ENCODE measurements at regions not wholly inside any gene's neighbourhood (a gene's known extent, or its start where the extent isn't known, plus 50 kb on each side); places are given as distances from the start of the nearest gene placed in this dataset.
A peak's percentile ranks its signal among the peaks of the same experiment; 100 is the strongest.

DNA sequence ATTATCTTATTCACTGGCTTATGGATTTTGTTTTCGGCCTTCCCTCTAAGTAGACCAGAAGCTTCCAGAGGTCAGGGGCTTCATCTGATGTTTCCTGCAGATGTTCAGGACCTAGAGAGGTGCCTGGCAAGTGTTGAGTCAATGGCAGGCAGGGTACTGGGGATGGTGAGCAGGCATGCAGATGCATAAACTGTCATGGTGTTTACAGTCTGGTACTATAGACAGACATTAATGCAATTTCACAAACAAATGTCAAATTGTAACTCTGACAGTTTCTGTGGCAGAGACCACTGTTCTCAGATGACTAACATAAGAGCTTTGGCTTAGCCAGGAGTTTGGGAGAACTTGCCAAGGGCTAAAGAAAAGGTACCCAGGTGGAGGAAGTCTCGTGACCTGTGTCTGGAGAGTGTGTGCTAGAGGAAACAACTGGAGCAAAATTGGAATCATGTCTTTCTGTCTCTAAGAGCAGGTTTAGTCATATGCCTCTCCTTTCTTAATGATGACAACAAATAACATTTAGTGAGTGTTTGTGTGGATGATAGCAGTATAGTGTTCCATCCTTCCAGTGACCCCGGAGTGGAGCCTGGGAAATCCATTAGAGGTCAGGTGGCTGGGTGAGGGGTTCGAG lies 53.7 kb upstream of the TRAK1 start:
- no peak for DNase-seq

DNA sequence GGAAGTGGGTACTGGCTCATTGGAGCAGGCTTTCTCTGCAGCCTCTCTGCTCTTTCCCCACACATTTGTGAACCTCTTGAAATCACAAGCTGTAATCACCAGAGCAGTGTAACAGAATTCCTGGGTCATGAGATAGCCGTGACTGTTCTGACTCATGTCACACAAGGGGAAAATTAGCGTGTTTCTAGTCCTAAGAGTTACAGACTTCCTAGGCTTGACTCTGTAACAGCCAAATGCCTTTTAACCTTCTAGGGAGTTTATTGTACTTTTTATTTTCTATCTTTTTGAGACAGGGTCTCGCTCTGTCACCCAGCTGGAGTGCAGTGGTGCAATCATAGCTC lies 54.7 kb upstream of the TRAK1 start:
- peak; percentile 91 for DNase-seq

DNA sequence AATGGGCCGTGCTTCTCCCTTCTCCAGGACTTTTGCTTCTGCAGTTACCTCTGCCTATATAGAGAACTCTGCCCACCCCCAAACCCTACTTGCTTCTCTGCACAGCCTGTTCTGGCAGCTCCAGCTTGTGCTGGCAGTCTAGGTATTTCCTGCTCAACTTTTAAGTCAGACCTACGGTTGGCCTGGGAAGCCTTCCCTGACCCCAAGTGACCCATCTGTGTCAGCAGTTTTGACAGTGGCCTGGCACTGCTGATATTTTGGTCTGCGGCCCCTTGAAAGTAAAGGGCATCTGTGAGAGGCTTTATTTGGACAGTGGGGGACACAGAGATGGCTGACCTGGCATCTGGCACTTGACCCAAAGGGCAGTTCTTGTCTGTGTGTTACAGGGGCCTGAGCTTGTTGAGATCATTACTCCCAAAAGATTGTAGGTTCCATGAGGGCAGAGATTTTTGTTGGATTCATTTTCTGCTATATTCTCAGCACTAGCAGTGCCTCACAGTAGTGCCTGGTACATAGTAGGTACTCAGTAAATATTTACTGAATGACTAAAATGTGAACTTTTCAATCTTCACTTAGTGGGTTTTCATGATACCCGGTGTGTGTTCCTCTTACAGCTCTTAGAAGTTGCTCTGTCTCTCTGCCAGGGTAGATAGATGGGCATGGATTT lies 55.2 kb upstream of the TRAK1 start:
- DNase-seq, result no peak

DNA sequence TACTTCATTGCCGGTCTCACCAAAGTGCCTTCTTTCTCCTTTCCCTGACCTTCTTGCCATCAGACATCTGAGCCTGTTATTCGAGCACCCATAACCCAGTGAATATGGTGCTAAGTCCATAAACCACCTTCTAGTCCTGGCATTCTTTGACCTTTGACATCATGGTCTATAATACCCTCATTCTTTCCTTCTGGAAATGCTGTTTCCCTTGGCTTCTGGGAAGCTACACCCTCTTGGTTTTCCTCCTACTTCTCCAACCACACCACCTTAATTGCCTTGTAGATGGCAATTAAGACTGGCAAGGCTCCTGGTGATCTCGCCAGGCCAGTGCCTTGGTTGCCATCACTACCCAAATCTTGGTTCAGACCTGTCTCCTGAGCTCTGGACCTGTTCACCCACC lies 56.1 kb upstream of the TRAK1 start:
- DNase-seq, result no peak

DNA sequence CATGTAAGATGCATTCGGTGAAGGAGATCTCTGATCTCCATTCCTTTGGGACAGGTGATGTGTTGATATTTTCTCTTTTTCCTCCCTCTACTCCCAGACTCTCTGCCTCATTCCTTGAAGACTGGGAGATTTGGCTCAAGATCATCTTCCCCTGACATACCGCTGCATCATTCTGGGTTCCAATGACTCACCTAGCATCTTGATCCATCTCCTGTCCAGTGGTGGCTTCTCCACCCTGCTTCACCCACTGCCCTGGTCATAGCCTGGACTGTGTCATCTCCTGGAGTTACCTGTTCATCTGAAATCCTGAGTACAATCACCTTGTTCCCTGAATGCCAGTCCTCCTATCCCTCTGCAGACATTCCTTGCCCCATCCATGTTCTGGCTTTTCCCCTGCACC lies 57.4 kb upstream of the TRAK1 start:
- DNase-seq, result peak; percentile 45

- DNase-seq, result peak; percentile 97
Measured at GRCh38 chr3:42032693-42033349, 58.3 kb upstream of the TRAK1 start.

DNA sequence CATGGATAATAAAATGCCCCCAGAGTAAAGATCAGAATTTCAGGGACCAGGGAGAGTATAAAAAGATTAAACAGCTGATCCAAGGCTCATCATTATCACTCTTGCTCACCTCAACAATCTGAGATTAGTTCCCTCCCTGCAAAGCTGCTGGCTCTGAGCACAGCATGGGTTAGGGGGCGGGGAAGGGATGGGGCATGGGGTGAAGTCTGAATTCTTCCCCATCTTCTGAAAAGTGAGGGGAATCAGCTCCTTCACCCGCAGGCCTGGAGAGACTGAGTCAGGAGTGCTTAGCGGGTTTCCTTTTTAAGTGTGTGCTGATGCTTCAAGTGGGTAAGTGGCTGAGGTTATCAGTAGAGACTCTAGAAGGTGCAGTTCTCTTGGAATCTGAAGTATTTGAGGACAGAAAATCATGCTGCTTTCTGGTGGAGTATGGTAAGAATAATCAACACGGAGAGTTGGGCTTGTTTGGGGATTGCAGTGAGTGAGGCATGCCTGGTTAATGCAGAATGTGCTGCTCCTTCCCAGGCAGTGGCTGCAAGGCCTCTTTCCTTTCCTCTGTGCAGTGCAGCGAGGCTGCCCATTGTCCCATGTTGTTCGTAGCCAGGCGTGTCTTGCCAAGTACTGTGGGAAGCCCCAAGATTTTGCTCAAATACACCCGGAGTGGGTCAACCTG lies 59.2 kb upstream of the TRAK1 start:
- DNase-seq, result peak; percentile 92

DNA sequence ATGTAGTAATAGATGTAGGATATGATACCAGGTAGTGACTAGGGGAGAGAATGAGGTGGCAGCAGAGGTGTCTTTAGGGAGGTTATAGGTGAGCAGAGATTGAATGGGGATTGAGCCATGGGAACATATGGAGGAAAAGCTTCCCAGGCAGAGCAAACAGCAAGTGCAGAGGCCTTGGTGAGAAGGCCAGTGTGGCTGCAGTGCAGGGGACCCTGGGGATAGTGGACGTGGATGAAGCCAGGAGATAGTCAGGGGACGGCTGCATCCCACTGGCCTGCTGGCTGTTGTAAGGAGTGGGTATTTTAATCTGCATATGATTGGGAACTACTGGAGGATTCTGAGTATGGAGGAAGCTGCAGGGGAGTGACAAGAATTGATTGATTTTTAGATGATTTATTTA lies 62.7 kb upstream of the TRAK1 start:
- DNase-seq, result no peak

- DNase-seq, result no peak
Measured at GRCh38 chr3:42027571-42027970, 63.6 kb upstream of the TRAK1 start.

DNA sequence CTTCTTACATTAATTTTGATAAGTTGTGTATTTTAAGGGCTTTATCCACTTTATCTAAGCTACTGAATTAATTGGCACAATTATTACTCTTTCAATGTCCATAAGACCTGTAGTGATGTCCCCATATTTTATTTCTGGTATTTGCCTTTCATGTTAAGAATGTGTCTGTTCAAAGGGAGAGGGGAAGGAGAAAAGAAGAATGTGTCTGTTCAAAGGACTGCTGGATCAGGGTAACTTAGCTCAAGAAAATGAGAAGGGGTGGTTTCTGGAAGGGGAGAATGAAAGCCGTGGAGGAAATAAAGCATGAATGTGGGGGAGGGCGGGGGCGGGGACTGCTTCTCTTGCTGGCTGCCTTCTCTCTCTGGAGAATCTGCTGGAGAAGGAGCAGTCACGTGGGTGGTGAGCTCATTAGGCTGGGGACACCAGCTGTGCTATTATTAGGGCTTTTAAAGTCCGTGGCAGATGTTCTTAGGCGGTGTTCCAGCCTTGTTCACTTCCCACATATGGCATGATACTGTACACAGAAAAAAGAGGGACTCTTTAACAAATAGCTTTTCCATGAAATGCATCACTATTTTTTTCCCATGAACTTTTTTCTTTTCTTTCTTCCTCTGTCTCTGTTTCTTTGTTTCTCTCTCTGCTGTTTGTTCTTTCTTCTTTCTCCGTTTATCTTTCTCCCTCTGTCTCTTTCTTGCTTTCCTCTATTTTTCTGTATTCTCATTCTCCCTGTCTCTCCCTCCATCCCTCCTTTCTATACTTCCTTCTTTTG lies 63.7 kb upstream of the ULK4 start:
- peak; percentile 46 for DNase-seq

- DNase-seq, result no peak
Measured at GRCh38 chr3:42024591-42025351, 62.9 kb upstream of the ULK4 start.

- DNase-seq, result no peak
Measured at GRCh38 chr3:42023380-42023779, 61.5 kb upstream of the ULK4 start.

GRCh38 chr3:42022355-42022754 lies 60.5 kb upstream of the ULK4 start:
- no peak for DNase-seq

DNA sequence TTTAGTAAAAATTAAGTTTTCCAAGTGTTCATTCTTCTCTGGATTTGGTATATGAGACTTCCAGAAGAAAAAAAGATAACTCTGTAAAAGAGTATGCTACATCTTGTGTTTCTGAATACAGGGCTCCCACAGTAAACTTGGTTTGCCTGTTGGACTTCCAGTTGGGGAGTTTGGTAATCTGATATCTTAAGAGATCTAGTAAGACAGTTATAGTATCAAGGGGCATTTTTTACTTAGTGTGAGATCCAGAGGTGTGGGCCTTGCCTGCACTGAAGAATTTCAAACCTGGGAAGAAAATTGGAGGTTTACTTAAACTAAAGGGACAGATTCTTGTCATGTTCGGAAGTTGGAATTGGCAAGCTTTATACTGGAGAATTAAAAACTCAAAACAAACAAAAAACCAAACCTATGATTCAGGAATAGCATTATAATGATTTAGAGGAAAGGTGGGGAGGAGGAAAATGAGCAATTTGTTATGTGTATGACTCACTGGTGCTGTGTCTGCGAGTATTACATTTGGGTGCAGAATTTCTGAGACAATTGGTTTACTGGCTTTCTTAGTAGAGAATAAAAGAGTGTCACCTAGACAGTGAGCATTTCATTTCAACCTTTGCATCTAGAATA lies 58.9 kb upstream of the ULK4 start:
- peak; percentile 73 for DNase-seq

- DNase-seq, result no peak
Measured at GRCh38 chr3:42019953-42020260, 58.0 kb upstream of the ULK4 start.

DNA sequence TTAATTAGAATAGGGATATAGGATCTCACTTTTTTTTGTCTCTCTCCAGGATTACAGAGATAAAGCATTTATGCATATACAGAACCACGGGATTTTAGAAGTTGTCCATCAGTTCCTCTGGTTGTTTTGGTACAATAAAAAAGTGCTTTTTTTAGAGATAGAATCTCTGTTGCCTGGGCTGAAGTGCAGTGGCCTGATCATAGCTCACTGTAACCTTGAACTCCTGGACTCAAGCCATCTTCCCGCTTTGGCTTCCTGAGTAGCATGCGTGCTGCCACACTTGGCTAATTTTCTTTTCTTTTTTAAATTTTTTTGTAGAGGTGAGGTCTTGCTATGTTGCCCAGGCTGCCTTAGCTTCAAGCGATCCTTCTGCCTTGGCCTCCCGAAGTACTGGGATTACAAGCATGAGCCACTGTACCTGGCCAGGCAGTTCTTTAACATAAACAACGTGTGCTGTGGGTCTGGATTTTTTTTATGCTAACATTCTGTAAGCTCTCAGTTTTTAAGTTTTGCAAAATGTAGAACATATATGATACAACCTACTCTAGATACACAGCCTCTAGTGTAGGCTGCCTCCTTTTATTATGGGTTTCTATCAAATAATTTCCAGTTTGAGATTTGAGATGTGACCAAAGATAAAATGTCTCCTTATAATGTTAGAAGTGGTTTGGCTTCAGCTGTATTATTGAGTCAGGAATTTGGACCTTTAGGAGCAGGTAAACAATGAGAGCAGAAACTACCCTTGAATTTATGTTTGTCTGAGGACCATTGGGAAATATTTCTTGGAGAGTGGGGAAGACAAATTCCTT lies 57.4 kb upstream of the ULK4 start:
- DNase-seq, result no peak

GRCh38 chr3:42014921-42015533 lies 53.1 kb upstream of the ULK4 start:
- no peak for DNase-seq

GRCh38 chr3:42014458-42014920 lies 52.6 kb upstream of the ULK4 start:
- no peak for DNase-seq

- DNase-seq, result no peak
Measured at GRCh38 chr3:42013691-42014457, 52.0 kb upstream of the ULK4 start.

All from NCI-H226 (cell line).